ENCODE measurements at regions not wholly inside any gene's neighbourhood (a gene's known extent, or its start where the extent isn't known, plus 50 kb on each side); places are given as distances from the start of the nearest gene placed in this dataset.

DNA sequence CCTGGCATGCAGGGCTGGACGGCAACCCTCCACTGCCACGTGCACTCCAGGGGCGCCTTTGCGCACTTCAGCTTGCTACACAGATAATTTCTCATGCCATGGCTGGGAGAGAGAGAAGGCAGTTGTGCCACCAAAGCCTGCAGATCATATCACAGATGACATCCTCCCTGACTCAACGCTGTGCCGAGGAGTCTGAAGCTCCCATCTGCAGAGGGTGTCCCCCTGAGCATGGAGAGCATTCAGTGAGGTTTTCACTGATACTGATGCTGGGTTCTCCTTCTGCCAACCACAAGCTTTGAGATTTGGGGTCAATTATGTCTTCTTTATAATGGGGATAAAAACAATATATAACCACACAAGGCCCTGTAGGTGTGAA lies 607.4 kb upstream of the ADAMTS16 start:
- Histone ChIP-seq H3K27ac (no peak overlapping the region), H3K4me1 (no peaks in the 10 kb centered on the region), H3K4me3 (no peak overlapping the region), H3K36me3 (no peaks in the 10 kb centered on the region), H3K27me3 (no peaks in the 10 kb centered on the region), H3K9me3 (peaks cover 0 to 15% (median 4%) of the 10 kb centered on the region in 4 donors)
- TF ChIP-seq, protein P1, sequence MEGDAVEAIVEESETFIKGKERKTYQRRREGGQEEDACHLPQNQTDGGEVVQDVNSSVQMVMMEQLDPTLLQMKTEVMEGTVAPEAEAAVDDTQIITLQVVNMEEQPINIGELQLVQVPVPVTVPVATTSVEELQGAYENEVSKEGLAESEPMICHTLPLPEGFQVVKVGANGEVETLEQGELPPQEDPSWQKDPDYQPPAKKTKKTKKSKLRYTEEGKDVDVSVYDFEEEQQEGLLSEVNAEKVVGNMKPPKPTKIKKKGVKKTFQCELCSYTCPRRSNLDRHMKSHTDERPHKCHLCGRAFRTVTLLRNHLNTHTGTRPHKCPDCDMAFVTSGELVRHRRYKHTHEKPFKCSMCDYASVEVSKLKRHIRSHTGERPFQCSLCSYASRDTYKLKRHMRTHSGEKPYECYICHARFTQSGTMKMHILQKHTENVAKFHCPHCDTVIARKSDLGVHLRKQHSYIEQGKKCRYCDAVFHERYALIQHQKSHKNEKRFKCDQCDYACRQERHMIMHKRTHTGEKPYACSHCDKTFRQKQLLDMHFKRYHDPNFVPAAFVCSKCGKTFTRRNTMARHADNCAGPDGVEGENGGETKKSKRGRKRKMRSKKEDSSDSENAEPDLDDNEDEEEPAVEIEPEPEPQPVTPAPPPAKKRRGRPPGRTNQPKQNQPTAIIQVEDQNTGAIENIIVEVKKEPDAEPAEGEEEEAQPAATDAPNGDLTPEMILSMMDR (IDR thresholded peaks at IDR 0.05) = no peak
- TF ChIP-seq POLR2A (IDR thresholded peaks at IDR 0.05) (no peak), EP300 (IDR thresholded peaks at IDR 0.05) (no peak), POLR2AphosphoS5 (IDR thresholded peaks at IDR 0.05) (no peak)
- DNase-seq = no peak
- WGBS, 5 donors = 76 to 91% (median 86%) methylated on average over 5 to 6 of the region's 6 CpGs
- intact Hi-C loops (cut with DNase I; ENCODE audit: low total_unique reads) = no loop called here

DNA sequence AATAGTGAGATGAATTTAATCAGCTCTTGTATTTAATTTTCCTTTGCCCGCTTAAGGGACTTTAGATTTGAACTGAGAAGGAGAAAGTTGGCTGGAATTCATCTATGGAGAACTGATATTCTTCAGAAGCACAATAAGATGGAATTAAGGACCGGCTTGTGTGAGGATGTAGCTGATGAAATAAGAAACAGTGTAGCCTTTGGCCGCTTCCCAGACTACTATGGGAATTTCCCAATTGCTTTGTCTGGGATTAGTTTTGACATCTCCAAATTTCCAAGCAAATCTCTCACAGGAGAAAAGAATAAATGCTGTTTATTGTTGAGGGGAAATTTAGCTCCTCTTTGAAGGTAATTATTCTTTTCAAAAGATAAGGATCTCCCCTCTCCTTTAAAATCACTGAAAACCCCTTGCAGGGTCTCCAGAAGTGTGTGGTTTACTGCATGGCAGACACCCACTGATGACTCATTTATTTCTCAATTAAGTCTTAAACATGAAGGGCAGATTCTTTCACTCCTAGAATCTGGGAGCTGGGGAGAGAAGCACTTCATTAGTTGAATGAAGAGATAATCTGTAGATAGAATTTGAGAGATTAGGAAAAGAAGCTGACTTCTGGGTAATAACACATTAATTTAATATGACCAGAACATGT lies 606.5 kb upstream of the ADAMTS16 start:
- DNase-seq = peak in 1 of 2 donors; percentile 14
- TF ChIP-seq POLR2A (IDR thresholded peaks at IDR 0.05) (no peak), EP300 (IDR thresholded peaks at IDR 0.05) (no peak), POLR2AphosphoS5 (IDR thresholded peaks at IDR 0.05) (no peak)
- TF ChIP-seq, protein P1 (IDR thresholded peaks at IDR 0.05) = no peak
- WGBS, 5 donors = 62 to 85% (median 78%) methylated on average over 3 of the region's 3 CpGs

DNA sequence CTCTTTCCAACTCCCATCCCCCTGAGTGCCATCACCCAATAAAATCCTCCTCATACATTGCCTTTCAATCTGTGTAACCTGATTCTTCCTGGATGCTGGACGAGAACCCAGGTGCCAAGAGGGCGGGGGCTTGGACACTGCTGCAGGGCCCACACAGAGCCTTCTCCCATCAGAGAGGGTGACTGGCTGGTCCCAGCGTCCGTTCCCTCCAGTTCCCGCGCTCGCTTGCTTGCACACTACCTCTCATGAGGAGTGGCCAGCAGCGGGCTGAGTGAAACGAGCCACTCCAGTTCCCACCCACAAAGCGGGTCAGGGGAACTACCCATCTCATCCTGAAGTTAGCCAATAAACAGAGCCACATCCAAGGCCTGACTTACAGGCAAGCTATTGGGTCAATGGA lies 602.6 kb upstream of the ADAMTS16 start:
- WGBS, 5 donors = 79 to 86% (median 83%) methylated on average over 3 to 10 of the region's 10 CpGs
- no peak for DNase-seq
- intact Hi-C loops (cut with DNase I; ENCODE audit: low total_unique reads) = no loop called here
- H3K4me1 ChIP-seq = no peaks in the 10 kb centered on the region
- TF ChIP-seq POLR2A (IDR thresholded peaks at IDR 0.05) = no peak
- TF ChIP-seq, protein P1 (IDR thresholded peaks at IDR 0.05) = no peak
- TF ChIP-seq POLR2AphosphoS5 (IDR thresholded peaks at IDR 0.05) = no peak
- no peak for TF ChIP-seq EP300 (IDR thresholded peaks at IDR 0.05)
- no peaks in the 10 kb centered on the region for H3K27me3 ChIP-seq
- no peaks in the 10 kb centered on the region for H3K36me3 ChIP-seq
- no peak overlapping the region for H3K27ac ChIP-seq
- peaks cover 0 to 21% (median 10%) of the 10 kb centered on the region in 4 donors for H3K9me3 ChIP-seq
- H3K4me3 ChIP-seq = no peak overlapping the region

More for the DNA sequence above, 606.5 kb upstream of the ADAMTS16 start:
- no peak overlapping the region for H3K27ac ChIP-seq
- intact Hi-C loops (cut with DNase I; ENCODE audit: low total_unique reads) = no loop called here
- H3K36me3 ChIP-seq = no peaks in the 10 kb centered on the region
- H3K27me3 ChIP-seq = no peaks in the 10 kb centered on the region
- H3K9me3 ChIP-seq = peaks cover 0 to 15% (median 4%) of the 10 kb centered on the region in 4 donors
- no peak overlapping the region for H3K4me3 ChIP-seq
- H3K4me1 ChIP-seq = no peaks in the 10 kb centered on the region

DNA sequence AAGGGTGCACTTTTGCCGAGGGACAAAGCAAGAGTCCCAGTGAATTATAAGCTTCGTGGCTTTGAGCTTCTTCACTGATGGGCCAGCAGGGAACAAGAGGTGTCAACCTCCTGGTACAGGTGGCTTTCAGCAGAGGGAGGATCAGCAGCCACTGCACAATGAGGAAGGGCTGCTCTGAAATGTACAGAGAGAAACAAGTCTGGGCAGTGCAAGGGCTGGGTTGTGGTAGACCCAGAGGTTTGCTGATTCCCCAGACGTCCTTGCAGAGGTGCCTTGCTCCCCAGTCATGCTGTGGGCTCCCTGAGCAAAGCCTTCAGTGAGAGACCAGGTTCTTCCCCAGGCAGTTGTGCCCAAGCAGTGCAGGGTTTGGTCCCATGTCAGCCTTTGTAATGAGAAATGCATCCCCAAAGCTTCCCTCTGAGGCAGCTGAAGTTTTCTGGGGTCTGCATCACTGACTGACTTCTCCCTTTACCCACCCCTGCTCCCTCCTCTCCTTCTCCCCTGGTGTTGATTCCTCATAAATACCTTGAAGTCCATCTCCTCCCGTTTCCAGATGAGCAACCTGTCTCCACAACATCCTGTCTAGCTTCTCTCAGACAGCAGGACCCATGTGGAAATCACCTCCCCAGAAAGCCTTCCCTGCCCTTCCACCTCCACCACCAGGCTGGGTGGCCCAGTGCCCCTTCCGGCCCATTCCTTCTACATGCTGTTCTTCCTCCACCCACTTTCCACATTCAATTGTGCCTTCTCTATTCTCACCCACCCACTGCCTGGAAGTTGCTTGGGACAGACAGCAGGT lies 599.6 kb upstream of the ADAMTS16 start:
- Histone ChIP-seq H3K36me3 (no peaks in the 10 kb centered on the region), H3K27me3 (no peaks in the 10 kb centered on the region), H3K9me3 (peaks cover 0 to 19% (median 6%) of the 10 kb centered on the region in 4 donors), H3K4me1 (no peaks in the 10 kb centered on the region), H3K4me3 (no peak overlapping the region), H3K27ac (no peak overlapping the region)
- TF ChIP-seq POLR2A (IDR thresholded peaks at IDR 0.05) (no peak), POLR2AphosphoS5 (IDR thresholded peaks at IDR 0.05) (no peak), EP300 (IDR thresholded peaks at IDR 0.05) (no peak)
- TF ChIP-seq, protein P1 (IDR thresholded peaks at IDR 0.05) = no peak
- 55 to 68% (median 55%) methylated on average over 5 of the region's 5 CpGs for WGBS, 5 donors
- DNase-seq = no peak
- intact Hi-C loops (cut with DNase I; ENCODE audit: low total_unique reads) = loop anchor here (10.0 kb wide), 1 partner anchor 494 kb away; no protein-coding TSS in a partner anchor
